Thyroid gland (tissue), 4 donors: ENCODE measurements at regions not wholly inside any gene's neighbourhood (a gene's known extent, or its start where the extent isn't known, plus 50 kb on each side); places are given as distances from the start of the nearest gene placed in this dataset.

Source experiments
- POLR2A ChIP-seq, 2 donors: fragments of 450-650 bp; IDR thresholded peaks; one replicate each; pipeline ENCODE4 v1.6.1; 2017; ENCODE audit warnings: antibody characterized with exemption in 2 of 2, mild to moderate bottlenecking in 2 of 2, moderate library complexity in 1 of 2
- TF ChIP-seq, protein P1 (sequence below), 6 experiments: fragments of 200-600 bp in 3 of 6; fragments of 450-650 bp in 3 of 6; sonication (generic) in 3 of 6; IDR thresholded peaks; one replicate each; pipeline ENCODE4 v1.5.1; 2016 to 2019; ENCODE audit warnings: antibody characterized with exemption in 6 of 6, mild to moderate bottlenecking in 2 of 6, inconsistent platforms in 1 of 6, moderate library complexity in 1 of 6

DNA sequence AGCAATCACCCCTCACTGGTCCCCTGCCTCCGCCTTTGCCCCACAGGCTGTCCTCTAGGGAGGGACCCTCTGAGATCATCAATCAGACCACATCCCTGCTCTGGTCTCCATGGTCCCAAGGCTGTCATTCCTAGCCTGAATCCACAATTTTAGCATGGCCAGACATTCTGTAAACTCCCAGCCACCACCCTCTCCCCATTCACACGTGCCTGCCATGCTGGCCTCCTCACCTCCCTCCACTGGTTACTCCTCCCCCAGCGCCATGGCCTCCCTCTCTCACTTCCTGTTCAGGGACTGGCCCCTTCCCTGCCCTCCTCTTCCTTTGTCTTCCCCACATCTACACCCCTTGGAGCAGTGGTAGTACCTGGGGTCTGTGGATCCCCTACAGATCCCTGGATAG lies 150.7 kb upstream of the MLN start:
- TF ChIP-seq, protein P1, sequence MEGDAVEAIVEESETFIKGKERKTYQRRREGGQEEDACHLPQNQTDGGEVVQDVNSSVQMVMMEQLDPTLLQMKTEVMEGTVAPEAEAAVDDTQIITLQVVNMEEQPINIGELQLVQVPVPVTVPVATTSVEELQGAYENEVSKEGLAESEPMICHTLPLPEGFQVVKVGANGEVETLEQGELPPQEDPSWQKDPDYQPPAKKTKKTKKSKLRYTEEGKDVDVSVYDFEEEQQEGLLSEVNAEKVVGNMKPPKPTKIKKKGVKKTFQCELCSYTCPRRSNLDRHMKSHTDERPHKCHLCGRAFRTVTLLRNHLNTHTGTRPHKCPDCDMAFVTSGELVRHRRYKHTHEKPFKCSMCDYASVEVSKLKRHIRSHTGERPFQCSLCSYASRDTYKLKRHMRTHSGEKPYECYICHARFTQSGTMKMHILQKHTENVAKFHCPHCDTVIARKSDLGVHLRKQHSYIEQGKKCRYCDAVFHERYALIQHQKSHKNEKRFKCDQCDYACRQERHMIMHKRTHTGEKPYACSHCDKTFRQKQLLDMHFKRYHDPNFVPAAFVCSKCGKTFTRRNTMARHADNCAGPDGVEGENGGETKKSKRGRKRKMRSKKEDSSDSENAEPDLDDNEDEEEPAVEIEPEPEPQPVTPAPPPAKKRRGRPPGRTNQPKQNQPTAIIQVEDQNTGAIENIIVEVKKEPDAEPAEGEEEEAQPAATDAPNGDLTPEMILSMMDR (IDR thresholded peaks at IDR 0.05): no peak
- no peak for TF ChIP-seq POLR2A (IDR thresholded peaks at IDR 0.05)
